ENCODE measurements at regions not wholly inside any gene's neighbourhood (a gene's known extent, or its start where the extent isn't known, plus 50 kb on each side); places are given as distances from the start of the nearest gene placed in this dataset.

GRCh38 chr14:31965071-31965734, 111.9 kb upstream of the ARHGAP5 start:
- no peak for TF ChIP-seq CTCF (IDR thresholded peaks at IDR 0.05; ENCODE audit: low read depth, low read length)
- DNase-seq (ENCODE audit: extremely low read depth, low read depth), result no peak

- DNase-seq (ENCODE audit: extremely low read depth, low read depth), result no peak
- no peak for TF ChIP-seq CTCF (IDR thresholded peaks at IDR 0.05; ENCODE audit: low read depth, low read length)
Observed at GRCh38 chr14:31965735-31966598, 111.1 kb upstream of the ARHGAP5 start.

GRCh38 chr14:31966896-31967668, 110.0 kb upstream of the ARHGAP5 start:
- DNase-seq (ENCODE audit: extremely low read depth, low read depth), result no peak
- TF ChIP-seq CTCF (IDR thresholded peaks at IDR 0.05; ENCODE audit: low read depth, low read length), result no peak

- no peak for TF ChIP-seq CTCF (IDR thresholded peaks at IDR 0.05; ENCODE audit: low read depth, low read length)
- DNase-seq (ENCODE audit: extremely low read depth, low read depth), result no peak
Observed at GRCh38 chr14:31967669-31967975, 109.5 kb upstream of the ARHGAP5 start.

- no peak for TF ChIP-seq CTCF (IDR thresholded peaks at IDR 0.05; ENCODE audit: low read depth, low read length)
- no peak for DNase-seq (ENCODE audit: extremely low read depth, low read depth)
Observed at GRCh38 chr14:31968107-31968810, 108.8 kb upstream of the ARHGAP5 start.

GRCh38 chr14:31968956-31969698, 108.0 kb upstream of the ARHGAP5 start:
- no peak for DNase-seq (ENCODE audit: extremely low read depth, low read depth)

More at GRCh38 chr14:31968956-31969698, 108.0 kb upstream of the ARHGAP5 start:
- no peak; the same call in 1 of the 2 replicates for TF ChIP-seq CTCF (IDR thresholded peaks at IDR 0.05; ENCODE audit: low read depth, low read length)
